AG09309 (cell line): ENCODE measurements at regions not wholly inside any gene's neighbourhood (a gene's known extent, or its start where the extent isn't known, plus 50 kb on each side); places are given as distances from the start of the nearest gene placed in this dataset.

Experiments used
- DNase-seq: peaks from one replicate; pipeline ENCODE4 v3.0.0-alpha.2; 2010; ENCODE audit warnings: low read depth
- H3K4me3 ChIP-seq: 2 replicates; pipeline ENCODE4 v1.5.1; 2011; ENCODE audit warnings: mild to moderate bottlenecking, low read depth, low read length, moderate library complexity; ENCODE audit not compliant: control insufficient read depth
- CTCF ChIP-seq: IDR thresholded peaks from 2 replicates; pipeline ENCODE4 v1.5.1; 2011; ENCODE audit warnings: mild to moderate bottlenecking, low read depth, low read length, inconsistent platforms; ENCODE audit not compliant: insufficient read depth, control insufficient read depth; ENCODE audit errors: missing control alignments

- no peak overlapping the region for H3K4me3 ChIP-seq
- no peak for DNase-seq
- no peak for TF ChIP-seq CTCF
These were observed 316.5 kb upstream of the NR5A2 start for GRCh38 chr1:199710974-199711373.

- TF ChIP-seq CTCF: no peak
- no peak overlapping the region for H3K4me3 ChIP-seq
- DNase-seq: no peak
These were observed 310.8 kb upstream of the NR5A2 start for GRCh38 chr1:199716729-199717128.

GRCh38 chr1:199719156-199719842 is 308.2 kb upstream of the NR5A2 start:
- no peak for DNase-seq
- no peak for TF ChIP-seq CTCF
- H3K4me3 ChIP-seq: no peak overlapping the region

- TF ChIP-seq CTCF: no peak
- no peak overlapping the region for H3K4me3 ChIP-seq
- DNase-seq: no peak
These were observed 307.0 kb upstream of the NR5A2 start for GRCh38 chr1:199720496-199720895.

GRCh38 chr1:199721001-199721400 is 306.5 kb upstream of the NR5A2 start:
- DNase-seq: no peak
- no peak overlapping the region for H3K4me3 ChIP-seq
- TF ChIP-seq CTCF: no peak

- peak; percentile 14 for DNase-seq
- no peak for TF ChIP-seq CTCF
- no peak overlapping the region for H3K4me3 ChIP-seq
These were observed 304.1 kb upstream of the NR5A2 start for GRCh38 chr1:199723250-199723956.
